ENCODE measurements at regions not wholly inside any gene's neighbourhood (a gene's known extent, or its start where the extent isn't known, plus 50 kb on each side); places are given as distances from the start of the nearest gene placed in this dataset.

DNA sequence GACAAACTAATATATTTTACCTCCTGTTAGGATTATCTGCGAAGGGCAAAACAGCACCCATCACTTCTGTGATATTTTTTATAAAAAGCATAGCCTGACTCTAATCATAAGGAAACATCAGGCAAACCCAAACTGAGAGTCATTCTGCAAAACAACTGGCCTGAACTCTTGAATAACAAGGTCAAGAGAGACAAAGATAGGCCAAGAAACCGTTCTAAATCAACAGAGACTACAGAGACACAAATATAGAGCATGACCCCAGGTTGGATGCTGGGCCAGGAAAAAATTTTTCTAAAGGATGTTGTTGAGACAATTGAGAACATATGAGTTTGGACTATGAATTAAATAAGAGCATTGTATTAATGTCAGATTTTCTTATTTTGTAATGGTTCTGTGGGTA lies 384.9 kb downstream of the NFIB start:
- no peak for TF ChIP-seq CTCF (IDR thresholded peaks at IDR 0.05; ENCODE audit: unreplicated experiment)
- no peaks in the 10 kb centered on the region for H3K4me1 Mint-ChIP-seq (ENCODE audit: unreplicated experiment)
- DNase-seq (ENCODE audit: low spot score) = no peak
- H3K36me3 Mint-ChIP-seq (ENCODE audit: low read depth, unreplicated experiment) = no peaks in the 10 kb centered on the region
- no peaks in the 10 kb centered on the region for H3K9me3 Mint-ChIP-seq (ENCODE audit: unreplicated experiment)
- no peak overlapping the region for H3K27ac Mint-ChIP-seq (ENCODE audit: unreplicated experiment)
- no peak overlapping the region for H3K4me3 Mint-ChIP-seq (ENCODE audit: unreplicated experiment)
- H3K27me3 Mint-ChIP-seq (ENCODE audit: unreplicated experiment) = peaks cover 2% of the 10 kb centered on the region

DNA sequence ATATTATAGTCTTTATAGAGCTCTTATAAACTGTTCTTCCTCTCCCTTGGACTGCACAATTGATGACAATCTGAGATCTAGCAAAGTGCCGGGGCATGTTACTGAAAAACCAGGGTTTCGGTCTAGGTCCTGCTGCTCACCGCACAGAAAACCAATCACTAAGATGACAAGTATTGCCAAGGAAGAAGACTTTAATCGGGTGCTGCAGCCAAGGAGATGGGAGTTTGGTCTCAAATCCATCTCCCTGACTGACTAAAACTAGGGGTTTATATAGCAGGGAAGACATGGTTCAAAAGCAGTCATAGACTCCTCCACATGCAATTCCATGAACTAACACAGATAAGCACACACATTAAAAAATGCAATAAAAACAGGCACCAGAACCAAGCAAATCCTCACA lies 390.6 kb downstream of the NFIB start:
- H3K27ac Mint-ChIP-seq (ENCODE audit: unreplicated experiment) = no peak overlapping the region
- H3K4me3 Mint-ChIP-seq (ENCODE audit: unreplicated experiment) = no peak overlapping the region
- no peak for TF ChIP-seq CTCF (IDR thresholded peaks at IDR 0.05; ENCODE audit: unreplicated experiment)
- H3K4me1 Mint-ChIP-seq (ENCODE audit: unreplicated experiment) = no peaks in the 10 kb centered on the region
- H3K36me3 Mint-ChIP-seq (ENCODE audit: low read depth, unreplicated experiment) = no peaks in the 10 kb centered on the region
- no peaks in the 10 kb centered on the region for H3K9me3 Mint-ChIP-seq (ENCODE audit: unreplicated experiment)
- H3K27me3 Mint-ChIP-seq (ENCODE audit: unreplicated experiment) = no peaks in the 10 kb centered on the region
- DNase-seq (ENCODE audit: low spot score) = no peak

DNA sequence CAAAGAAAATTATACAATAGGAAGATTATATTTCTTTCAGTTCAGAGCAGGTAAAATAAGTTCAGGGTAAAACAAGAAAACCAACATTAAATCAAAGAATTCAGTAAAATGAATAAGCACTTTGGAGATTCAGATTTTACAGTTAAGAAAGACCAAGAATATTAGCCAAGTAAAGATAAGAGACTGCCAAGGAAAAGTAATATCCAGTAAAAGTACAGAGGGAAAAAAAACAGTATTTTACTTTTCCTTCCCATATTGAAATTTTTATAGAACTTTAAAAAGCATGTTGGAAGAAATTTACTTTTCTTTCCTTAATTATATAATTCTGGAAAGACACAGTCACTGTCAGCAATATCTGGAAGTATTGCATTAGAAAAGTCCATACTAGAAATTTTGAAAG lies 393.4 kb downstream of the NFIB start:
- no peak for DNase-seq (ENCODE audit: low spot score)
- no peak overlapping the region for H3K27ac Mint-ChIP-seq (ENCODE audit: unreplicated experiment)
- H3K4me1 Mint-ChIP-seq (ENCODE audit: unreplicated experiment) = no peaks in the 10 kb centered on the region
- no peaks in the 10 kb centered on the region for H3K36me3 Mint-ChIP-seq (ENCODE audit: low read depth, unreplicated experiment)
- no peak for TF ChIP-seq CTCF (IDR thresholded peaks at IDR 0.05; ENCODE audit: unreplicated experiment)
- H3K4me3 Mint-ChIP-seq (ENCODE audit: unreplicated experiment) = no peak overlapping the region
- no peaks in the 10 kb centered on the region for H3K9me3 Mint-ChIP-seq (ENCODE audit: unreplicated experiment)
- no peaks in the 10 kb centered on the region for H3K27me3 Mint-ChIP-seq (ENCODE audit: unreplicated experiment)

DNA sequence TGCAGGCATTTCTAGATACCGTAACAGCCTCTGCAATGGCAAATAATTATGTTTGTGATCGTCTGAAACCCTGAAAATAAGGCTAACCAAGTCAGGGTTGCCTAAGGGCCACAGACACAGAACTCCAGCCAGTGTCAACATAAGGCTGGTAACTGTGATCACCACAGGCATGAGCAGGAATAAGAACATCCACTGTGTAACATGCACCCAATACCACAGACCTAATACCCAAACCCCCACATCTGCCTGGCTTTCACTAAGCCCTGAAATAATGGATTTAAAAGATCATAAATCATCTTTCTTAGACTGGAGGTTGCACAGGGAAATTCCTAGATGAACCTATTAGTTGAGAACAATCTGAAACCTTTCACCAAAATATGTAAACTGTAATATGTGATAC lies 394.5 kb downstream of the NFIB start:
- Mint-ChIP-seq H3K27ac (ENCODE audit: unreplicated experiment) (no peak overlapping the region), H3K27me3 (ENCODE audit: unreplicated experiment) (no peaks in the 10 kb centered on the region), H3K4me1 (ENCODE audit: unreplicated experiment) (no peaks in the 10 kb centered on the region), H3K9me3 (ENCODE audit: unreplicated experiment) (no peaks in the 10 kb centered on the region), H3K4me3 (ENCODE audit: unreplicated experiment) (no peak overlapping the region), H3K36me3 (ENCODE audit: low read depth, unreplicated experiment) (no peaks in the 10 kb centered on the region)
- no peak for TF ChIP-seq CTCF (IDR thresholded peaks at IDR 0.05; ENCODE audit: unreplicated experiment)
- DNase-seq (ENCODE audit: low spot score) = no peak

DNA sequence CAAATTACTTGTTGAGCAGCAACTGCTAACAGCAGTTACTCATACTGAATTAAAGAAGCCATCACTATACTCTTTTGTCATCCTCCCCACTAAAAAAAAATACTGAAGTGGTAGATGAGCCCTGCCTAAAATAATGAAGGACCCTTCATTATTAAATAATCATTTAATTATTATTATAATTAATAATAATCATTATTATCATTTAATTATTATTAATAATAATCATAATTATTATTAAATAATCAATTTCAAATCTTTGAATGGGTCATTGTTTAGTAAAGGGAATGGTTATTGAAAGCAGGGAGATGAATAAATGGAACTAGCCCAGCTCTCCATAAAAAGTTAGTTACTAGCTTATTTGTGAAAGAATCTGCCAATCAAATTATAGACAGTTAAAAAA lies 396.4 kb downstream of the NFIB start:
- no peak for DNase-seq (ENCODE audit: low spot score)
- H3K9me3 Mint-ChIP-seq (ENCODE audit: unreplicated experiment) = no peaks in the 10 kb centered on the region
- H3K27ac Mint-ChIP-seq (ENCODE audit: unreplicated experiment) = no peak overlapping the region
- H3K36me3 Mint-ChIP-seq (ENCODE audit: low read depth, unreplicated experiment) = no peaks in the 10 kb centered on the region
- no peaks in the 10 kb centered on the region for H3K27me3 Mint-ChIP-seq (ENCODE audit: unreplicated experiment)
- H3K4me1 Mint-ChIP-seq (ENCODE audit: unreplicated experiment) = no peaks in the 10 kb centered on the region
- no peak overlapping the region for H3K4me3 Mint-ChIP-seq (ENCODE audit: unreplicated experiment)
- no peak for TF ChIP-seq CTCF (IDR thresholded peaks at IDR 0.05; ENCODE audit: unreplicated experiment)

Data from endothelial cell (in vitro differentiated cells).